Ishikawa (cell line): ENCODE measurements at regions not wholly inside any gene's neighbourhood (a gene's known extent, or its start where the extent isn't known, plus 50 kb on each side); places are given as distances from the start of the nearest gene placed in this dataset.

Experiments used
- CEBPB ChIP-seq: IDR thresholded peaks from 2 replicates; pipeline ENCODE4 v1.6.1; 2012
- CREB1 ChIP-seq: IDR thresholded peaks from 2 replicates; pipeline ENCODE4 v1.6.1; 2012; ENCODE audit warnings: low read depth
- EGR1 ChIP-seq: IDR thresholded peaks from 2 replicates; pipeline ENCODE4 v1.6.1; 2012
- EP300 ChIP-seq: IDR thresholded peaks from 2 replicates; pipeline ENCODE4 v1.6.1; 2012; ENCODE audit warnings: borderline replicate concordance
- FOXM1 ChIP-seq: IDR thresholded peaks from 2 replicates; pipeline ENCODE4 v1.6.1; 2012; ENCODE audit warnings: low read depth, borderline replicate concordance
- MAX ChIP-seq: IDR thresholded peaks from 2 replicates; pipeline ENCODE4 v1.6.1; 2012
- NFIC ChIP-seq: IDR thresholded peaks from 2 replicates; pipeline ENCODE4 v1.6.1; 2012
- RAD21 ChIP-seq: IDR thresholded peaks from 2 replicates; pipeline ENCODE4 v1.6.1; 2012; ENCODE audit warnings: low read depth
- TAF1 ChIP-seq: IDR thresholded peaks from 2 replicates; pipeline ENCODE4 v1.6.1; 2012; ENCODE audit warnings: low read depth, mild to moderate bottlenecking
- TCF12 ChIP-seq: IDR thresholded peaks from 2 replicates; pipeline ENCODE4 v1.6.1; 2012; ENCODE audit warnings: low read depth
- TEAD4 ChIP-seq: IDR thresholded peaks from 2 replicates; pipeline ENCODE4 v1.6.1; 2012
- YY1 ChIP-seq: IDR thresholded peaks from 2 replicates; pipeline ENCODE4 v1.6.1; 2012; ENCODE audit warnings: low read depth
- ZBTB7A ChIP-seq: IDR thresholded peaks from 2 replicates; pipeline ENCODE4 v1.6.1; 2012; ENCODE audit warnings: low read depth
- TF ChIP-seq, protein P1 (sequence below): IDR thresholded peaks from 2 replicates; pipeline ENCODE4 v1.6.1; 2012; ENCODE audit warnings: low read depth, mild to moderate bottlenecking
- TF ChIP-seq, protein P2 (sequence below): IDR thresholded peaks from 2 replicates; pipeline ENCODE4 v1.6.1; 2012

- TF ChIP-seq EGR1, result no peak
- no peak for TF ChIP-seq TCF12
- no peak for TF ChIP-seq NFIC
- no peak for TF ChIP-seq TEAD4
- TF ChIP-seq TAF1, result no peak
- no peak for TF ChIP-seq YY1
- no peak for TF ChIP-seq CREB1
- TF ChIP-seq CEBPB, result no peak
- TF ChIP-seq, protein P1, sequence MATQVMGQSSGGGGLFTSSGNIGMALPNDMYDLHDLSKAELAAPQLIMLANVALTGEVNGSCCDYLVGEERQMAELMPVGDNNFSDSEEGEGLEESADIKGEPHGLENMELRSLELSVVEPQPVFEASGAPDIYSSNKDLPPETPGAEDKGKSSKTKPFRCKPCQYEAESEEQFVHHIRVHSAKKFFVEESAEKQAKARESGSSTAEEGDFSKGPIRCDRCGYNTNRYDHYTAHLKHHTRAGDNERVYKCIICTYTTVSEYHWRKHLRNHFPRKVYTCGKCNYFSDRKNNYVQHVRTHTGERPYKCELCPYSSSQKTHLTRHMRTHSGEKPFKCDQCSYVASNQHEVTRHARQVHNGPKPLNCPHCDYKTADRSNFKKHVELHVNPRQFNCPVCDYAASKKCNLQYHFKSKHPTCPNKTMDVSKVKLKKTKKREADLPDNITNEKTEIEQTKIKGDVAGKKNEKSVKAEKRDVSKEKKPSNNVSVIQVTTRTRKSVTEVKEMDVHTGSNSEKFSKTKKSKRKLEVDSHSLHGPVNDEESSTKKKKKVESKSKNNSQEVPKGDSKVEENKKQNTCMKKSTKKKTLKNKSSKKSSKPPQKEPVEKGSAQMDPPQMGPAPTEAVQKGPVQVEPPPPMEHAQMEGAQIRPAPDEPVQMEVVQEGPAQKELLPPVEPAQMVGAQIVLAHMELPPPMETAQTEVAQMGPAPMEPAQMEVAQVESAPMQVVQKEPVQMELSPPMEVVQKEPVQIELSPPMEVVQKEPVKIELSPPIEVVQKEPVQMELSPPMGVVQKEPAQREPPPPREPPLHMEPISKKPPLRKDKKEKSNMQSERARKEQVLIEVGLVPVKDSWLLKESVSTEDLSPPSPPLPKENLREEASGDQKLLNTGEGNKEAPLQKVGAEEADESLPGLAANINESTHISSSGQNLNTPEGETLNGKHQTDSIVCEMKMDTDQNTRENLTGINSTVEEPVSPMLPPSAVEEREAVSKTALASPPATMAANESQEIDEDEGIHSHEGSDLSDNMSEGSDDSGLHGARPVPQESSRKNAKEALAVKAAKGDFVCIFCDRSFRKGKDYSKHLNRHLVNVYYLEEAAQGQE, result no peak
- no peak for TF ChIP-seq ZBTB7A
- TF ChIP-seq EP300, result no peak
- no peak for TF ChIP-seq MAX
- TF ChIP-seq FOXM1, result no peak
- no peak for TF ChIP-seq RAD21
- TF ChIP-seq, protein P2, sequence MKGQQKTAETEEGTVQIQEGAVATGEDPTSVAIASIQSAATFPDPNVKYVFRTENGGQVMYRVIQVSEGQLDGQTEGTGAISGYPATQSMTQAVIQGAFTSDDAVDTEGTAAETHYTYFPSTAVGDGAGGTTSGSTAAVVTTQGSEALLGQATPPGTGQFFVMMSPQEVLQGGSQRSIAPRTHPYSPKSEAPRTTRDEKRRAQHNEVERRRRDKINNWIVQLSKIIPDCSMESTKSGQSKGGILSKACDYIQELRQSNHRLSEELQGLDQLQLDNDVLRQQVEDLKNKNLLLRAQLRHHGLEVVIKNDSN, result no peak
Observed at GRCh38 chr22:47237890-47238480, 475.5 kb downstream of the TBC1D22A start.

DNA sequence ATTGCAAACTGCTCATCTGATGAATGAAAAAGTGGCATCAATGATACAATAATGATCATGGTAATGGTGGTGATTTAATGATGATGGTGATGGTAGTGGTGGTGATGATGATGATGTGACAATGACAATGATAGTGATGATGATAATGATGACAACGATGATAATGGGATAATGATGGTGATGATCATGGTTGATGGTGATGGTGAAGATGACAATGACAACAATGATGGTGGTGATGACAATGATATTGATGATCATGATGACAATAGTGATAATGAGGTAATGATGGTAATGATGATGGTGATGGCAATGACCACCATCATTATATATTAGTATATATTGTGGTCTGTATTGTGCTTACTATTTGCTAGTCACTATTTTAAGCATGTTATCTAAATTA, 474.3 kb downstream of the TBC1D22A start:
- TF ChIP-seq, protein P2, result no peak
- TF ChIP-seq YY1 (no peak), NFIC (no peak), FOXM1 (no peak), EP300 (no peak), TAF1 (no peak), ZBTB7A (no peak), TCF12 (no peak), EGR1 (no peak), RAD21 (no peak), CEBPB (no peak), CREB1 (no peak), TEAD4 (no peak), MAX (no peak)
- TF ChIP-seq, protein P1, result no peak

- no peak for TF ChIP-seq CEBPB
- TF ChIP-seq TEAD4, result no peak
- no peak for TF ChIP-seq FOXM1
- no peak for TF ChIP-seq EGR1
- no peak for TF ChIP-seq ZBTB7A
- no peak for TF ChIP-seq MAX
- TF ChIP-seq TAF1, result no peak
- TF ChIP-seq, protein P1, result no peak
- no peak for TF ChIP-seq CREB1
- TF ChIP-seq EP300, result no peak
- TF ChIP-seq RAD21, result no peak
- no peak for TF ChIP-seq YY1
- no peak for TF ChIP-seq TCF12
- TF ChIP-seq, protein P2, result no peak
- TF ChIP-seq NFIC, result no peak
Observed at GRCh38 chr22:47236161-47236560, 473.7 kb downstream of the TBC1D22A start.
